DND-41 (cell line): ENCODE measurements at regions not wholly inside any gene's neighbourhood (a gene's known extent, or its start where the extent isn't known, plus 50 kb on each side); places are given as distances from the start of the nearest gene placed in this dataset.
"Not testable (repeated sequence)": the region's sequence is repeated elsewhere in the genome, so short reads cannot be mapped to it uniquely, and the experiment has no call there.

Experiments used
- ATAC-seq: fragments of 200-7000 bp; cut with Tn5 transposase; 3 replicates; pipeline ENCODE4 v1.9.1; 2021; ENCODE audit warnings: low read depth; ENCODE audit not compliant: insufficient read depth
- DNase-seq: peaks from one replicate; pipeline ENCODE4 v3.0.0-alpha.2; 2020
- H2AFZ ChIP-seq: 2 replicates; pipeline ENCODE4 v1.6.0; 2012; ENCODE audit warnings: low read depth, low read length
- H3K27ac ChIP-seq: 2 replicates; pipeline ENCODE4 v1.5.1; 2012; ENCODE audit warnings: low read length, inconsistent platforms
- H3K27me3 ChIP-seq: fragments of 200-600 bp; sonication (generic); 2 replicates; pipeline ENCODE4 v1.6.0; 2012; ENCODE audit warnings: low read length, mild to moderate bottlenecking, inconsistent platforms; ENCODE audit not compliant: insufficient read depth, poor library complexity
- H3K36me3 ChIP-seq: 2 replicates; pipeline ENCODE4 v1.5.1; 2012; ENCODE audit warnings: low read length, inconsistent platforms; ENCODE audit not compliant: insufficient read depth
- H3K4me1 ChIP-seq: 2 replicates; pipeline ENCODE4 v1.5.1; 2012; ENCODE audit warnings: mild to moderate bottlenecking, low read length; ENCODE audit not compliant: insufficient read depth
- H3K4me2 ChIP-seq: 2 replicates; pipeline ENCODE4 v1.6.0; 2012; ENCODE audit warnings: mild to moderate bottlenecking, moderate library complexity, low read length, inconsistent platforms; ENCODE audit not compliant: insufficient read depth
- H3K4me3 ChIP-seq, 2 experiments: fragments of 200-600 bp in 1 of 2; shearing (Covaris generic) in 1 of 2; 2 replicates each; pipeline ENCODE4 v1.5.1; 2012 to 2016; ENCODE audit warnings: inconsistent platforms in 2 of 2, low read length in 2 of 2, mild to moderate bottlenecking in 2 of 2, low read depth in 1 of 2, moderate library complexity in 1 of 2
- H3K79me2 ChIP-seq: 2 replicates; pipeline ENCODE4 v1.6.0; 2012; ENCODE audit warnings: low read length, inconsistent platforms; ENCODE audit not compliant: insufficient read depth
- H3K9ac ChIP-seq: 2 replicates; pipeline ENCODE4 v1.6.0; 2012; ENCODE audit warnings: low read depth, mild to moderate bottlenecking, inconsistent platforms, low read length, moderate library complexity
- H3K9me3 ChIP-seq: 2 replicates; pipeline ENCODE4 v1.5.1; 2012; ENCODE audit warnings: low read length, moderate library complexity, mild to moderate bottlenecking, inconsistent platforms; ENCODE audit not compliant: insufficient read depth, severe bottlenecking
- H4K20me1 ChIP-seq: 2 replicates; pipeline ENCODE4 v1.6.0; 2012; ENCODE audit warnings: low read length; ENCODE audit not compliant: insufficient read depth
- CTCF ChIP-seq: IDR thresholded peaks from 2 replicates; pipeline ENCODE4 v1.5.1; 2012; ENCODE audit warnings: borderline replicate concordance, low read length, moderate library complexity, mild to moderate bottlenecking; ENCODE audit not compliant: poor library complexity, severe bottlenecking; ENCODE audit errors: extremely low read depth
- EZH2 ChIP-seq: IDR thresholded peaks from 3 replicates; pipeline ENCODE4 v1.6.1; 2012; ENCODE audit warnings: borderline replicate concordance, low read depth, mild to moderate bottlenecking, moderate library complexity, low read length, inconsistent platforms; ENCODE audit not compliant: severe bottlenecking

GRCh38 chr9:102428305-102428704 lies 566.8 kb upstream of the CYLC2 start:
- Histone ChIP-seq H3K4me1 (no peaks in the 10 kb centered on the region), H3K27ac (no peak overlapping the region), H3K27me3 (no peaks in the 10 kb centered on the region), H3K36me3 (no peaks in the 10 kb centered on the region), H3K4me2 (no peak overlapping the region), H3K79me2 (no peaks in the 10 kb centered on the region), H3K9ac (no peak overlapping the region), H3K4me3 (no peak overlapping the region), H3K9me3 (no peaks in the 10 kb centered on the region), H4K20me1 (no peaks in the 10 kb centered on the region), H2AFZ (no peak overlapping the region)
- no peak for DNase-seq
- ATAC-seq, result no peak
- TF ChIP-seq EZH2 (no peak), CTCF (no peak)

GRCh38 chr9:102416251-102416650 lies 578.9 kb upstream of the CYLC2 start:
- not testable (repeated sequence) for H3K36me3 ChIP-seq, DNase-seq, H3K9me3 ChIP-seq, H3K9ac ChIP-seq, H3K79me2 ChIP-seq, H3K4me2 ChIP-seq, H2AFZ ChIP-seq, H3K27me3 ChIP-seq, H4K20me1 ChIP-seq, ATAC-seq, H3K27ac ChIP-seq, H3K4me3 ChIP-seq, H3K4me1 ChIP-seq

- Histone ChIP-seq H3K79me2 (no peaks in the 10 kb centered on the region), H3K4me3 (no peak overlapping the region), H3K36me3 (no peaks in the 10 kb centered on the region), H3K4me2 (no peak overlapping the region), H3K4me1 (no peaks in the 10 kb centered on the region), H3K9me3 (no peaks in the 10 kb centered on the region), H2AFZ (no peak overlapping the region), H3K27ac (no peak overlapping the region), H3K27me3 (no peaks in the 10 kb centered on the region), H3K9ac (no peak overlapping the region), H4K20me1 (no peaks in the 10 kb centered on the region)
- DNase-seq (no peak), ATAC-seq (no peak)
- TF ChIP-seq EZH2, result no peak
- no peak for TF ChIP-seq CTCF
Observed at GRCh38 chr9:102405218-102405867, 589.8 kb upstream of the CYLC2 start.

GRCh38 chr9:102403514-102403913 lies 591.6 kb upstream of the CYLC2 start:
- Histone ChIP-seq H3K9ac (no peak overlapping the region), H3K27me3 (no peaks in the 10 kb centered on the region), H3K4me2 (no peak overlapping the region), H3K4me1 (no peaks in the 10 kb centered on the region), H3K27ac (no peak overlapping the region), H2AFZ (no peak overlapping the region), H3K36me3 (no peaks in the 10 kb centered on the region), H4K20me1 (no peaks in the 10 kb centered on the region), H3K4me3 (no peak overlapping the region), H3K79me2 (no peaks in the 10 kb centered on the region), H3K9me3 (no peaks in the 10 kb centered on the region)
- DNase-seq (no peak), ATAC-seq (no peak)
- TF ChIP-seq CTCF (no peak), EZH2 (no peak)
